ENCODE measurements at regions not wholly inside any gene's neighbourhood (a gene's known extent, or its start where the extent isn't known, plus 50 kb on each side); places are given as distances from the start of the nearest gene placed in this dataset.

DNA sequence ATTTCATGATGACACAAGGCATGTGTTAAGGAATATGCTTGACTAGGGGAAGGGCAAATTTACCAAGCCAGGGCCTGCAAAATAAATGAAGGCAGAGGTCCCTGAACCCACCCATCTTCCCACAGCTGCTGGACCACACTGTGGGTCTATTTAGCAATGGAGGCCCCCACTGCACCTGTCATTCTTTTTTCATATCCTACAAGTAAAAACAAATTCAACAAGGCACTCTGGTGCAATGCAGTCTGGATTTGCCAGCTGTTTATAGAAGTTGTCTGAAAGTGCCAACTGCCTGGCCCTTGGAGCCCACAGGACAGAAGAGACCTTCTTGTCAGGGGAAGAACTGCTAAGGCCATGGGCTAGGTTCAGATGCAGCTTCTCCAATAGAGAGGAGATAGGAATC, 112.8 kb upstream of the ATL2 start:
- no peaks in the 10 kb centered on the region for H3K9me3 ChIP-seq (ENCODE audit: severe bottlenecking)
- TF ChIP-seq, protein P1, sequence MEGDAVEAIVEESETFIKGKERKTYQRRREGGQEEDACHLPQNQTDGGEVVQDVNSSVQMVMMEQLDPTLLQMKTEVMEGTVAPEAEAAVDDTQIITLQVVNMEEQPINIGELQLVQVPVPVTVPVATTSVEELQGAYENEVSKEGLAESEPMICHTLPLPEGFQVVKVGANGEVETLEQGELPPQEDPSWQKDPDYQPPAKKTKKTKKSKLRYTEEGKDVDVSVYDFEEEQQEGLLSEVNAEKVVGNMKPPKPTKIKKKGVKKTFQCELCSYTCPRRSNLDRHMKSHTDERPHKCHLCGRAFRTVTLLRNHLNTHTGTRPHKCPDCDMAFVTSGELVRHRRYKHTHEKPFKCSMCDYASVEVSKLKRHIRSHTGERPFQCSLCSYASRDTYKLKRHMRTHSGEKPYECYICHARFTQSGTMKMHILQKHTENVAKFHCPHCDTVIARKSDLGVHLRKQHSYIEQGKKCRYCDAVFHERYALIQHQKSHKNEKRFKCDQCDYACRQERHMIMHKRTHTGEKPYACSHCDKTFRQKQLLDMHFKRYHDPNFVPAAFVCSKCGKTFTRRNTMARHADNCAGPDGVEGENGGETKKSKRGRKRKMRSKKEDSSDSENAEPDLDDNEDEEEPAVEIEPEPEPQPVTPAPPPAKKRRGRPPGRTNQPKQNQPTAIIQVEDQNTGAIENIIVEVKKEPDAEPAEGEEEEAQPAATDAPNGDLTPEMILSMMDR (IDR thresholded peaks at IDR 0.05; ENCODE audit: low read depth, low read length): no peak
- no peak for DNase-seq
- no peaks in the 10 kb centered on the region for H3K36me3 ChIP-seq
- H3K27me3 ChIP-seq (ENCODE audit: insufficient read depth, low read depth, severe bottlenecking): no peaks in the 10 kb centered on the region
- no peak overlapping the region for H3K27ac ChIP-seq
- H3K4me3 ChIP-seq (ENCODE audit: low read depth, low read length): no peak overlapping the region

DNA sequence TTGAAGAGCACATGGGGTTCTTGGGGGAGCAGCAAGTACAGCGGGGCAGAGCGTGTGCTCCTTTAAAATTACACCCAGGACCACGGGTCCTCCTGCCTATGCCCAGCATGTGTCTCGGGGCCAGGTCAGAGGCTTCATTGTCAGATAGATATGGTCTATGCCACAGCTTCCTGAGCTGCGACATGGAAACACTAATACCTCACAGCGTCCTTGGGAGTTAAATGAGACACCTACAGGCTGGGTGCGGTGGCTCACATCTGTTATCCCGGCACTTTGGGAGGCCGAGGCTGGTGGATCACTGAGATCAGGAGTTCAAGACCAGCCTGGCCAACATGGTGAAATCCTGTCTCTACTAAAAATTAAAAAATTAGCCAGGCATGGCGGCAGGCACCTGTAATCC, 110.8 kb upstream of the ATL2 start:
- TF ChIP-seq, protein P1 (IDR thresholded peaks at IDR 0.05; ENCODE audit: low read depth, low read length): no peak
- Histone ChIP-seq H3K9me3 (ENCODE audit: severe bottlenecking) (no peaks in the 10 kb centered on the region), H3K27ac (no peak overlapping the region), H3K4me3 (ENCODE audit: low read depth, low read length) (no peak overlapping the region), H3K27me3 (ENCODE audit: insufficient read depth, low read depth, severe bottlenecking) (no peaks in the 10 kb centered on the region), H3K36me3 (no peaks in the 10 kb centered on the region)
- DNase-seq: no peak

DNA sequence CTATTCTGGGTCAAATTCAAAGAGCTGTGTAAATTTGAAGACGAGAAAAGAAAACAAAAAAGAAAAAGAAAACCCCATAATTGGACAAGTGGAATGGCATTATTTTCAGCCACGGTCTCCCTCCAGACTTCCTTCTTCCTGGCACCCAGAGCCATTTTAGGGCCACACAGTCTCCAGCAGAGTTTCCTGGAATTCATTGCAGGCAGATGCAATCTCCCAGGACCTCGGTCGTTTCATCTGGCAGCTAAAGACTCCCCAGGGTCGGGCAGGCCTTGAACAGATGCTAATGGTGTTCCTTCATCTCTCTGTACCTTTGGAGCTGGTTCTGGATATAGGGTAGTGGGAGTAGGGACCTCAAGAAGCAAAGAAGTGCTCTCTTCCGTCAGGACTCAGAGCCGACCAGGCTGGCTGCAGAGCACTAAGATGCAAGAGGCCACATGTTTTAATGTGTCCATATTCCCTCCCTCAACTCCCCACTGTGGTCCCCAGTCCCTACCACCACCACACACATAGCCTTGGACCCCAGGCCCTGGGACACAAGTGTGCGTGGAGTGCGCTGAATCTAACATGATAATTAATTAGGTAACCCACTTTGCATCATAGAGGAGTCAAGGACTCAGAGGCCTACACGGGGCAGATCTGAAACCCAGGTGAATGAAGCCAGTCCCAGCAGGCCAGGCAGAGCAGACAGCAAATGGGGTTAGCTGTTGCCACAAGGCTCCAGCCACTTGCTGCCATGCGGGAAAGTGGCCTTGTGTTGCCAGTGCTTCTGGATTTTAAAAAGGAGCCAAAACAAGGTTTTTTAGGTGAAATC, 109.3 kb upstream of the ATL2 start:
- Histone ChIP-seq H3K9me3 (ENCODE audit: severe bottlenecking) (peaks cover 3% of the 10 kb centered on the region), H3K27ac (no peak overlapping the region), H3K36me3 (no peaks in the 10 kb centered on the region), H3K27me3 (ENCODE audit: insufficient read depth, low read depth, severe bottlenecking) (no peaks in the 10 kb centered on the region), H3K4me3 (ENCODE audit: low read depth, low read length) (no peak overlapping the region)
- TF ChIP-seq, protein P1 (IDR thresholded peaks at IDR 0.05; ENCODE audit: low read depth, low read length): no peak
- no peak for DNase-seq

DNA sequence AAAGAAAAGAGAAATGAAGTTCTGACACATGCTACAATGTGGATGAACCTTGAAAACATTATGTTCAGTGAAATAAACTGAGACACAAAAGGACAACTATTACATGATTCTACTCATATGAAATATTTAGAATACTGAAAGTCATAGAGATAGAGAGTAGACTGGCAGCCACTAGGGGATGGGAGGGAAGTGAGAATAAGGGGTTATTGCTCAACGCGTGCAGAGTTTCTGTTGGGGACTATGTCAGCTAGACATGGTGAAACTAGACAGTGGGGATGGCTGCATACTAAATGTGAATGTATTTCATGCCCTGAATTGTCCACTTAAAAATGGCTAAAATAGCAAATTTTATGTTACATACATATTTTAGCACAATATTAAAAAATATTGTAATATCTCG, 108.7 kb upstream of the ATL2 start:
- H3K36me3 ChIP-seq: no peaks in the 10 kb centered on the region
- H3K27me3 ChIP-seq (ENCODE audit: insufficient read depth, low read depth, severe bottlenecking): no peaks in the 10 kb centered on the region
- no peak for DNase-seq
- TF ChIP-seq, protein P1 (IDR thresholded peaks at IDR 0.05; ENCODE audit: low read depth, low read length): no peak
- no peak overlapping the region for H3K4me3 ChIP-seq (ENCODE audit: low read depth, low read length)
- peaks cover 6% of the 10 kb centered on the region for H3K9me3 ChIP-seq (ENCODE audit: severe bottlenecking)
- no peak overlapping the region for H3K27ac ChIP-seq

DNA sequence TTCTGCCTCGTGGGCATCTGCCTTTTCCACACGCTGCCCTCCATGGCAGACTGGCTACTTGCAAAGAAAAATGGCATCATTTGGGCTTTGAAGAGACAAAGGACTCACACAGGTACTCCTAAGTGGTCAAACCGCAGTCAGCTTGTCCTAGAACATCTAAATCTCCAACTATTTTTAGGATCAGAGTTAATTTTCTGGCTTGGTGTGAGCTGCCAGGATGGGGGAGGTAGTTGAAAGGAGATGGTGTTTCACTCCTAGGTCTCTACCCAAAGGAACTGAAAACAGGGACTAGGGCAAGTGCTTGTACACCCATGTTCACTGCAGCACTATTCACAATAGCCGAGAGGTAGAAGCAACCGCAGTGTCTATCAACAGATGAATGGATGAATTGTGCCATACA, 107.9 kb upstream of the ATL2 start:
- Histone ChIP-seq H3K4me3 (ENCODE audit: low read depth, low read length) (no peak overlapping the region), H3K9me3 (ENCODE audit: severe bottlenecking) (peaks cover 14% of the 10 kb centered on the region), H3K27ac (no peak overlapping the region), H3K36me3 (no peaks in the 10 kb centered on the region), H3K27me3 (ENCODE audit: insufficient read depth, low read depth, severe bottlenecking) (no peaks in the 10 kb centered on the region)
- no peak for DNase-seq
- TF ChIP-seq, protein P1 (IDR thresholded peaks at IDR 0.05; ENCODE audit: low read depth, low read length): no peak
